ENCODE measurements at regions not wholly inside any gene's neighbourhood (a gene's known extent, or its start where the extent isn't known, plus 50 kb on each side); places are given as distances from the start of the nearest gene placed in this dataset.

DNA sequence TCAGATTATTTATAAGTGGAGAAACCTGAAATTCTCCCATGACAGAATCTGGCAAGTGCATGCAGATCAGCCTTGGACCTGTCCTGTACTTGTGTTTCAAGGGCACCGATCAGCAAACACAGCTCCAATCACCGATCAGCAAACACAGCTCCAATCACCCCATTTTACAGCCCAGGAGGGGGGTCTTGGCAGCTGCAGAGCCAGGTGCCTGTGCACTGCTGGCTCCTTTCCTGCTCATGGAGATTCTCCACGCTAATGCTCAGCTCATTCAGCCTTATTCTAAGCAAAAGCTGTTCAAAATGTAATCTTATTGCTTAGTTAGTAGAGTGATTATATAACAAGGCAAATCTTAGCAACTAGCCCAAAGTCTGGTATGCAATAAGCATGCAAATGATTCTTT lies 623.1 kb upstream of the HS6ST1 start:
- CTCF ChIA-PET = no interaction called here
- H3K4me3 ChIP-seq (ENCODE audit: low read depth, low read length) = no peak overlapping the region
- DNase-seq (ENCODE audit: low read depth, low spot score) = no peak
- TF ChIP-seq, protein P1, sequence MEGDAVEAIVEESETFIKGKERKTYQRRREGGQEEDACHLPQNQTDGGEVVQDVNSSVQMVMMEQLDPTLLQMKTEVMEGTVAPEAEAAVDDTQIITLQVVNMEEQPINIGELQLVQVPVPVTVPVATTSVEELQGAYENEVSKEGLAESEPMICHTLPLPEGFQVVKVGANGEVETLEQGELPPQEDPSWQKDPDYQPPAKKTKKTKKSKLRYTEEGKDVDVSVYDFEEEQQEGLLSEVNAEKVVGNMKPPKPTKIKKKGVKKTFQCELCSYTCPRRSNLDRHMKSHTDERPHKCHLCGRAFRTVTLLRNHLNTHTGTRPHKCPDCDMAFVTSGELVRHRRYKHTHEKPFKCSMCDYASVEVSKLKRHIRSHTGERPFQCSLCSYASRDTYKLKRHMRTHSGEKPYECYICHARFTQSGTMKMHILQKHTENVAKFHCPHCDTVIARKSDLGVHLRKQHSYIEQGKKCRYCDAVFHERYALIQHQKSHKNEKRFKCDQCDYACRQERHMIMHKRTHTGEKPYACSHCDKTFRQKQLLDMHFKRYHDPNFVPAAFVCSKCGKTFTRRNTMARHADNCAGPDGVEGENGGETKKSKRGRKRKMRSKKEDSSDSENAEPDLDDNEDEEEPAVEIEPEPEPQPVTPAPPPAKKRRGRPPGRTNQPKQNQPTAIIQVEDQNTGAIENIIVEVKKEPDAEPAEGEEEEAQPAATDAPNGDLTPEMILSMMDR (IDR thresholded peaks at IDR 0.05; ENCODE audit: insufficient read depth, low read length, missing control alignments) = no peak
- POLR2A ChIA-PET = no interaction called here

DNA sequence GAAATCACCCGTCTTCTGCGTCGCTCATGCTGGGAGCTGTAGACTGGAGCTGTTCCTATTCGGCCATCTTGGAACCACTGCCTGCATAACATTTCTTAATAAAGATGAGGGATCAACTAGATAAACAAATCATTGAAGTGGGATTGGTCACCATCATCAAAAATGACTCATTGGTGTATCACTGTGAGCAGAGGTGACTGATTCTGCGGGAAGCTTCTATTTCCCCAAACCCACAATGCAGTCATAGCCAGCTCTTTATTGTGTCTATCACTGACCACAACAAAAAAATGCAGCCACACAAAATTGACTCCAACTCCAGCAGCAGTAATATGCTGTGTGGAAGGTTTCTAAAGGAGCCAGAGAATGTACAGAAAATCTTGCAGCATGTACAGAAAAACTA lies 630.7 kb upstream of the HS6ST1 start:
- TF ChIP-seq, protein P1 (IDR thresholded peaks at IDR 0.05; ENCODE audit: insufficient read depth, low read length, missing control alignments) = no peak

DNA sequence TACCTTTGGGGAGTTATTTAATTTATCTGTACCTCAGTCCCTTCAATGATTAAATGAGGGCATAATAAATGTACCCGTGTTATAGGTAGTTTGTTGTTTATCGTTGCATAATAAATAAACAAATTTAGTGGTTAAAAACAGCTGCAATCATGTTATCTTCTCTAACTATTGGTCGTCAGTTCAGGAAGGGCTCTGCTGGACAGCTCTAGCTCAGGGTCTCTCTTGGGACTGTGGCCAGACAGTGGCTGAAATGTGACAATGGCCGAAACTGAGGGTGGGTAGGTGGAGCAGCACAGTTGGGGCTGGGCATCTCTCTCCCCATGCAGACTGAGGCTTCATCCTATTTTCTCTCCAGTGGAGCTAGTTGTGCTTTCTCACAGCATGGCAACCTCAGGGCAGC lies 632.1 kb upstream of the HS6ST1 start:
- ChIA-PET CTCF (no interaction called here), POLR2A (no interaction called here)
- no peak overlapping the region for H3K4me3 ChIP-seq (ENCODE audit: low read depth, low read length)
- TF ChIP-seq, protein P1 (IDR thresholded peaks at IDR 0.05; ENCODE audit: insufficient read depth, low read length, missing control alignments) = no peak
- DNase-seq (ENCODE audit: low read depth, low spot score) = no peak

More for the DNA sequence above, 630.7 kb upstream of the HS6ST1 start:
- POLR2A ChIA-PET = no interaction called here
- CTCF ChIA-PET = no interaction called here
- no peak for DNase-seq (ENCODE audit: low read depth, low spot score)
- no peak overlapping the region for H3K4me3 ChIP-seq (ENCODE audit: low read depth, low read length)

DNA sequence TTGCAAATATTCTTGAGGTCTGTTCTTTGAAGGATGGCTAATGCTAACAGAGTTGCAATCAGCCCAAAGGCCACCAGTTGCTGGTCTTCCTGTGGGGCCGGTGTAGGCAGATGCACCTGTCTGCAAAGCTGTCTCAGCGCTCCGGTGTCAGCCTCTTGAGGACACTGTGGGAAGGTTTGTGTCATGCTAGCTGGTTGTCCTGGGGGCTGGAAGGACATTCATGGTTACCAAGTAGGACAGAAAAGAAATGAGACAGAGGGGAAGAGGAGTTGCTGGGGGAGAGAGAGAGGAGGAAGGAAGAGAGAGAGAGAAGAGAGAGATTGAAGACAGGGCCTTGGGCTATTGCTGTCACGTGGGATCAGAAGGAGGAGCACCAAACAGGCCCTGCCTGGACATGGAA lies 639.6 kb upstream of the HS6ST1 start:
- H3K4me3 ChIP-seq (ENCODE audit: low read depth, low read length) = no peak overlapping the region
- CTCF ChIA-PET = no interaction called here
- TF ChIP-seq, protein P1 (IDR thresholded peaks at IDR 0.05; ENCODE audit: insufficient read depth, low read length, missing control alignments) = no peak
- POLR2A ChIA-PET = no interaction called here
- no peak for DNase-seq (ENCODE audit: low read depth, low spot score)

DNA sequence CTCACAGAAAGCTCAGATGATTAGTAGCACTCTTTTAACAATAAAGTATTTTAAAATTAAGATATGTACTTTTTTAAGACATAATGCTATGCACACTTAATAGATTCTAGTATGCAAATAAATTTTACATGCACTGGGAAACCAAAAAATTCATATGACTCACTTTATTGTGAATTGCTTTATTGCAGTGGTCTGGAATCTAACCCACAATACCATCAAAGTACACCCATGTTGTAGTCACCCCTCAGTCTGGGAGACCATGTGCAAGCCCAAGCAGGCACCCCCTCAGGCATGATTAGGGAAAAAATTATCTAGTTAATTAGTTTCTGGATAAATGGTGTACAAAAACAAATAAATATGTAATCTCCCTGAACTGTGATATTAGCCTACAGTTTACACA lies 649.0 kb upstream of the HS6ST1 start:
- H3K4me3 ChIP-seq (ENCODE audit: low read depth, low read length) = no peak overlapping the region
- TF ChIP-seq, protein P1 (IDR thresholded peaks at IDR 0.05; ENCODE audit: insufficient read depth, low read length, missing control alignments) = no peak
- DNase-seq (ENCODE audit: low read depth, low spot score) = no peak
- ChIA-PET POLR2A (no interaction called here), CTCF (no interaction called here)

DNA sequence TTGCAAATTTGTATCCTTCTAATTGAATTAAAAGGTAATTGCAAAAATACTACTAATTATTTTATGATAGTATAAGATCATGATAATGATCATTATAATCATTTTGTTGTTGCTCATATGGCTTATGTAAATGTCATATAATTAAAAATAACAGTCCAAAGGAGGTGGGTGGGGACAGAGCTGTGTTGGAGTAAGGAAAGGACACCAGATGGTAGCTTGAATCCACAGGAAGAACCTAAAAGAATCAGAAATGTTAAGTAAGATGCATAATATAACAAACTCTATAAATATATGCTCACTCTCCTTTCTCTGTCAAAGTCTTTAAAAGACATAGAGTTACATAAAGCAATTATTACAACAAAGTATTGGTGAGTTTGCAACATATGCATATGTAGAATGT lies 650.7 kb upstream of the HS6ST1 start:
- CTCF ChIA-PET = no interaction called here
- POLR2A ChIA-PET = no interaction called here
- TF ChIP-seq, protein P1 (IDR thresholded peaks at IDR 0.05; ENCODE audit: insufficient read depth, low read length, missing control alignments) = no peak
- H3K4me3 ChIP-seq (ENCODE audit: low read depth, low read length) = no peak overlapping the region
- DNase-seq (ENCODE audit: low read depth, low spot score) = no peak

All from AG04449 (cell line).